Muscle of leg (tissue), 3 donors: ENCODE measurements at regions not wholly inside any gene's neighbourhood (a gene's known extent, or its start where the extent isn't known, plus 50 kb on each side); places are given as distances from the start of the nearest gene placed in this dataset.

Source experiments
- DNase-seq: peaks from one replicate; pipeline ENCODE4 v3.0.0; 2013
- H3K27ac ChIP-seq: one replicate; pipeline ENCODE4 v1.5.1; 2013; ENCODE audit warnings: mild to moderate bottlenecking, low read length, control low read depth
- H3K27me3 ChIP-seq: one replicate; pipeline ENCODE4 v1.6.1; 2013; ENCODE audit warnings: low read length; ENCODE audit not compliant: control insufficient read depth, insufficient read depth
- H3K36me3 ChIP-seq: one replicate; pipeline ENCODE4 v1.6.1; 2013; ENCODE audit warnings: low read length; ENCODE audit not compliant: control insufficient read depth, insufficient read depth
- H3K4me1 ChIP-seq: one replicate; pipeline ENCODE4 v1.6.1; 2013; ENCODE audit warnings: low read length; ENCODE audit not compliant: control insufficient read depth, insufficient read depth
- H3K4me3 ChIP-seq: one replicate; pipeline ENCODE4 v1.5.1; 2013; ENCODE audit warnings: low read length, control low read depth
- H3K9me3 ChIP-seq: replicated peaks from 2 replicates; pipeline ENCODE4 v1.6.1; 2013; ENCODE audit warnings: low read depth, low read length; ENCODE audit not compliant: control insufficient read depth
- WGBS: methylation state at CpG from one replicate; pipeline ENCODE4 v1.1.5; 2013; ENCODE audit warnings: missing lambda C conversion rate; ENCODE audit not compliant: insufficient coverage; 5-methylcytosine and 5-hydroxymethylcytosine counted together

DNA sequence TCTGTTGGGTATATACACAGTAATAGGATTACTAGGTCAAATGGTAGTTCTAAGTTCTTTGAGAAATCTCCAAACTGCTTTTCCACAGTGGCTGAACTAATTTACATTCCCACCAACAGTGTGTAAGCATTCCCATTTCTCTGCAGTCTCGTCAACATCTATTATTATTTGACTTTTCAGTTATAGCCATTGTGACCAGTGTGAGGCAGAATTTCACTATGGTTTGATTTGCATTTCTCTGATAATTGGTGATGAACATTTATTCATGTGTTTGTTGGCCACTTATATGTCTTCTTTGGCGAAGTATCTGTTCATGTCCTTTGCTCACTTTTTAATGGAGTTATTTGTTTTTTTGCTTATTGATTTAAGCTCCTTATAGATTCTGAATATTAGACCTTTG lies 596.2 kb upstream of the DAB2 start:
- Histone ChIP-seq H3K4me3 (no peak overlapping the region), H3K4me1 (no peaks in the 10 kb centered on the region), H3K36me3 (no peaks in the 10 kb centered on the region), H3K9me3 (no peaks in the 10 kb centered on the region), H3K27ac (no peak overlapping the region), H3K27me3 (no peaks in the 10 kb centered on the region)
- no peak for DNase-seq
- no CpG with 5 or more reads among the region's 2 CpGs for whole genome bisulfite sequencing

DNA sequence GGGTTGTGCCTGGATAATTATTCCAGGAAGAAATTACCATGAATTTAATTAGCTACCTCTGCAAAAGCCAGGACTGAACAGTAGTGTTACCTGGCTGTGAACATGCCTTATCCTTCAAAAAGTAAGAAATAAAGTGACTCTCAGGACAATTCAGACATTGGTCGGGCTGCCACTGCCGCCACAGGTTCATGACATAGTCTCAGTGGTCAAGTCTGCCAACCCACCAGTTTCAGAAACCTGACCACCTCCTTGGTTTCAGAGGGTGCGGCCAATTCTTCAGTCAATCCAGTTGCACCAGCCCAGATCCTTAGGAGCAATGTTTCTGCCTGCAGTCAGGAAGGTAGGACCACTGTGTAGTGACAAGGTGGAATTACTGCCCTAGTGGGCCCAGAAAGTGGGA lies 593.1 kb upstream of the DAB2 start:
- no peaks in the 10 kb centered on the region for H3K36me3 ChIP-seq
- no peak overlapping the region for H3K4me3 ChIP-seq
- no peaks in the 10 kb centered on the region for H3K9me3 ChIP-seq
- DNase-seq: no peak
- no peak overlapping the region for H3K27ac ChIP-seq
- H3K27me3 ChIP-seq: no peaks in the 10 kb centered on the region
- no peaks in the 10 kb centered on the region for H3K4me1 ChIP-seq
- 93% methylated on average over 3 of the region's 3 CpGs for WGBS

DNA sequence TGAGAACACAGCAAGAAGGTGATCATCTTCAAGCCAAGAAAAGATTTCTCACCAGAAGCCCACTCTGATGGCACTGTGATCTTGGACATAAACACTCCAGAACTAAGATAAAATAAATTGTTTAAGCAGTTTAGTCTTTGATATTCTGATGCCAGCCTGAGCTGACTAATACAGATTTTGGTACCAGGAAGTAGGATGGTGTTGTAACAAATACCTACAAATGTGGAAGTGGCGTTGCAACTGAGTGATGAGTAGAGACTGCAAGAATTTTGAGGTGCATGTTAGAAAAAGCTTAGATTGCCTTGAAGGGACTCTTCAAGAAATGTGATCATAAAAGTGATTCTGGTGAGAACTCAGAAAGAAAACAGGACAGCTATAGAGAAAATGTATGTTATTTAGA lies 592.4 kb upstream of the DAB2 start:
- Histone ChIP-seq H3K27me3 (no peaks in the 10 kb centered on the region), H3K4me1 (no peaks in the 10 kb centered on the region), H3K9me3 (no peaks in the 10 kb centered on the region), H3K36me3 (no peaks in the 10 kb centered on the region), H3K4me3 (no peak overlapping the region), H3K27ac (no peak overlapping the region)
- no peak for DNase-seq
- 100% methylated on average over 1 of the region's 1 CpG for WGBS

DNA sequence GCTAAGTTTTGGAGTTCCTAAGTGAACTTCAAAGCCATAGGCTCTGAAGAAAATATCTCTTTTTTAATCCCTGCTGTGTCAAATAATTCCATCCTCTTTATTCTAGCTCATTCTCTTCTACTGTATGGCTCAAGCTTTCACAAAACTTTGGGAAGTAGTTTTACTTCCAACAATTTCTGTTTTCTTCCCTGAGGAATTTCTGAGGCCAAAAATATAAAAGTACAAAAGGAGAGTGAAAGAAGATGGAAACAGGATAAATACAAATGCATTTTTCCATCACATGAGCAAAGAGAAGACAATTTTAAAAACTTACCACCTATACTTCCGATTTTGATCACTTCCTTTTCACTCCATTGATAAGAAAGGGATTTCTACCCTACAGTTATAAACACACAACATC lies 585.7 kb upstream of the DAB2 start:
- peak; percentile 92 for DNase-seq
- Histone ChIP-seq H3K27ac (peak overlapping the region; percentile 51), H3K4me3 (no peak overlapping the region), H3K4me1 (no peaks in the 10 kb centered on the region), H3K27me3 (no peaks in the 10 kb centered on the region), H3K9me3 (peaks cover 2% of the 10 kb centered on the region), H3K36me3 (no peaks in the 10 kb centered on the region)
- WGBS: no CpG with 5 or more reads among the region's 1 CpG

DNA sequence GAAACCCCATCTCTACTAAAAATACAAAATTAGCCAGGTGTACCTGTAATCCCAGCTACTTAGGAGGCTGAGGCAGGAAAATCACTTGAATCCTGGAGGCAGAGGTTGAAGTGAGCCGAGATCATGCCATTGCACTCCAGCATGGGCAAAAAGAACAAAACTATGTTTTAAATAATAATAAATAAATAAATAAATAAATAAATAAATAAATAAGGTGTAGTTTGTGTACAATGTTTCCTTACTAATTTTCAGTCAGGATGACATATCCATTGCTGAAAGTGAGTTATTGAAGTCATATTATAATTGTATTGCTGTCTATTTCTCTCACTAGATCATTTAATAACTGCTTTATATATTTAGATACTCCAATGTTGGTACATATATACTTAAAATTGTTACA lies 581.5 kb upstream of the DAB2 start:
- H3K4me3 ChIP-seq: no peak overlapping the region
- no peaks in the 10 kb centered on the region for H3K4me1 ChIP-seq
- no CpG with 5 or more reads among the region's 1 CpG for WGBS
- H3K36me3 ChIP-seq: no peaks in the 10 kb centered on the region
- H3K9me3 ChIP-seq: peaks cover 2% of the 10 kb centered on the region
- no peak for DNase-seq
- H3K27me3 ChIP-seq: no peaks in the 10 kb centered on the region
- H3K27ac ChIP-seq: no peak overlapping the region

DNA sequence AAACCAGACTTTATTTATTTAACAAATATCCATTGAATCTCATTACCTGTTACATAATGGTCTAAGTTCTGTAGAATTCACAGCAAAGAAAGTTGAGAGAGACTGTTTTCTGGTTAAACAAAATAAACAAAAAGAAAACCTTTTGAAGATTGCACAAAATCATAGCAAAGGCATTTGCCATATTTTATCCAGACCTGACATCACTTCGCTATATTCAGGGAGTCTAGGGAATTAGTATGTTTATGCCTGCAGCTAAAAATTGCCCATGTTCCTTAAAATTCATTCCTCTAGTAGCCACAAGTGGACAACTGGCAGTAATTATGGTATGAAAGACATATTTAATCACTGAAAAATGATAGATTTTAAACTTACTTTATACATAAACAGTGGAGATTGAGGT lies 577.0 kb upstream of the DAB2 start:
- Histone ChIP-seq H3K9me3 (no peaks in the 10 kb centered on the region), H3K27me3 (no peaks in the 10 kb centered on the region), H3K36me3 (no peaks in the 10 kb centered on the region), H3K4me1 (no peaks in the 10 kb centered on the region), H3K27ac (no peak overlapping the region), H3K4me3 (no peak overlapping the region)
- WGBS: no CpG with 5 or more reads among the region's 1 CpG
- DNase-seq: no peak

DNA sequence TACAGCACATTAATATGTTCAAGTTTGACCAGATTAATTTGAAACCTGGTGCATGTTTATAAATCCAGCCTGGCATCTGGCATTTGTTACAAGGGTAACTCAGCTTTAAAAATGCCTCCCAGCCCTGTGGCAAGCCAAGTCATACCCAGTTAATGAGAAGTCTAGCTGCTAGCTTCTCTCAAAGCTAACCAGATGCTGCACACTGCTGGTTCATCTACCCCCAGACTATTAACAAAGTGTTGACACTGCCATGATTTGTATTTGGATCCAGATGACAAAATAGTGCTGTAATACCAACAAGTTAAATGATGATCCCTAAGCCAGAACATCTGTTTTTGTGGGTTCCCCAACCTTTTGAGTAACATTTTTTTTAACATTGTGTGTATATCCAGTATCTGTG lies 573.7 kb upstream of the DAB2 start:
- DNase-seq: no peak
- H3K9me3 ChIP-seq: no peaks in the 10 kb centered on the region
- no peaks in the 10 kb centered on the region for H3K36me3 ChIP-seq
- H3K27ac ChIP-seq: no peak overlapping the region
- no peaks in the 10 kb centered on the region for H3K27me3 ChIP-seq
- no peak overlapping the region for H3K4me3 ChIP-seq
- no peaks in the 10 kb centered on the region for H3K4me1 ChIP-seq

DNA sequence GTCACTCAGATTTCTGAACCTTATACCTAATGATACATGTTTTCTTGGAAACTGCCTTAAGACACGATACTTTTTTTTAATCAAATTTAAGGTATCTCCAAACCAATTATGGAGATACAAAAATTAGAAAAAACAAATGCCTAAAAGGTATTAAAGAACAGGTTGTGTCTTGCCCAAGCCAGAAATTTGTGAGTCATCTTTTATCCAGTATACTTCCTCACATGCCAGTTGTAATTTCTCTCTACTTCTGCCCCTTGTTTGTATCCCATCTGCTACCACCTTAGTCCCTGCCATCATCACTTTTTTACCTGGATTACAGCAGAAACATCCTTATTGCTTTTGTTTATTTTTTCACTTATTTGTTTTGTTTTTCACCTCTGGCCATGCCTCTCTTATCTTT lies 571.2 kb upstream of the DAB2 start:
- no CpG with 5 or more reads among the region's 1 CpG for WGBS

DNA sequence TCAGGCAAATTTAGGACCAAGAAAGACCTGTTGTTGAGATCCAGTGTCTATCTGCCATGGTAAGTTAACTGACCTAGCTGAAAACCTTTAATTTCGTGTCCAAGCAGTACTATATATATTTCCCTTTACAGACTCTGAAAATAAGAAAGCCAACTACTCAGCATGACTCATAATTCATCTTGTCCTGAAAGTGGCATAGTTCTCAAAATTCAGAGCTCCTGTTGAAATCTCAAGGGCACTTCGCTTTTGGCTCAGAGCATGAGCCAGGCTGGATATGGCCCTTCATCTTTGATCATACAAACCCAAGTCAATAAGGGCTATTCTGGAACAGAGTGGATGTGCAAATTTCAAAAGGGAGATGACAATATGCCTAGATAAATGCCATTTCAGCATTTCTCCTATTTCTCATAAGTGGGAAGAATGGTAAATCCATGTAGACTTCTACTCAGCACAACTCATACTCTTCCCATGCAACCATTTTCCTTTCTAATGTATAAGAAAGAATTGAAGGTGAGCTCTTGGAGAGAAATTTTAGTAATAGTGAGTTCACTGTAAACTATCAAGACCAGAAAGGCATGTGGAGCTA lies 567.9 kb upstream of the DAB2 start:
- no peaks in the 10 kb centered on the region for H3K27me3 ChIP-seq
- WGBS: 55% methylated on average over 1 of the region's 2 CpGs
- H3K4me3 ChIP-seq: no peak overlapping the region
- H3K4me1 ChIP-seq: no peaks in the 10 kb centered on the region
- H3K9me3 ChIP-seq: no peaks in the 10 kb centered on the region
- DNase-seq: no peak
- no peak overlapping the region for H3K27ac ChIP-seq
- no peaks in the 10 kb centered on the region for H3K36me3 ChIP-seq

More for the DNA sequence above, 571.2 kb upstream of the DAB2 start:
- no peak for DNase-seq
- Histone ChIP-seq H3K4me1 (no peaks in the 10 kb centered on the region), H3K36me3 (no peaks in the 10 kb centered on the region), H3K4me3 (no peak overlapping the region), H3K27me3 (no peaks in the 10 kb centered on the region), H3K9me3 (no peaks in the 10 kb centered on the region), H3K27ac (no peak overlapping the region)

DNA sequence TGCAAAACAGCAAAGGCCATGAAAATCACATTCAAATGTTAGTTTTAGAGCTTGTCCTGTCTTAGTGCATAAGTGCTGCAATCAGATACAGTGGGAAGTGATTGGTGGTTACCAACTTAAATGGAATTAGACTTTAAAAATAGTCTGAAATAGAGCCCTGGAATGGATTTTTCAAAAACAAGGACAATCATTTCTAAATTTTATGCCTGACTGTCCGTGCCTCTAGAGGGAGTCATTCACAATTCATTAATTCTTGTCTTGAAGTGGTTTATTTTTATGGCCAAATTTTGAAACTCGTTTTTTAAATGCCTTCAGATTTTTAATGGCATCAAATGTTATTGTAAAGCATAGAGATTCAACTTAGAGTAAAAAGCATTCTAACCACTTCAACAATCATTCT lies 561.8 kb upstream of the DAB2 start:
- peaks cover 2% of the 10 kb centered on the region for H3K9me3 ChIP-seq
- H3K36me3 ChIP-seq: no peaks in the 10 kb centered on the region
- H3K4me1 ChIP-seq: no peaks in the 10 kb centered on the region
- DNase-seq: no peak
- H3K27ac ChIP-seq: no peak overlapping the region
- no CpG with 5 or more reads among the region's 2 CpGs for WGBS
- H3K4me3 ChIP-seq: no peak overlapping the region
- H3K27me3 ChIP-seq: no peaks in the 10 kb centered on the region

DNA sequence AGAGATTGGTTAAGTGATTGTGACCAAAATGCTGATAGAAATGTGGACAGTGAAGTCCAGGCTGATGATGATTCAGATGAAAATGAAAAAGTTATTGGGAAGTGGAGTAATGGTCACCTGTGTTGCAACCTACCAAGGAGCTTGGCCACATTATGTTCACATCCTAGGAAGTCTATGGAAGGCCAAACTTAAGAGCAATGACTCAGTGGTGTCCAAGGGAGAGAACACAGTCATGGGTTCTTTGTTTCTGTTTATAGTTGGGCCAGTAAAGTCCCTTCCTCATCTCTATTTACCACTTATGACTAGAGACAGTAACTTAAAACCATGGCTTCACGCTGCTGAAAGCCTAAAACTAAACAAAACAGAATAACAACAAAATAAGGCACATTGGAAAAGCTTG lies 555.3 kb upstream of the DAB2 start:
- WGBS: no CpG with 5 or more reads among the region's 1 CpG
- H3K4me3 ChIP-seq: no peak overlapping the region
- no peak for DNase-seq
- H3K36me3 ChIP-seq: no peaks in the 10 kb centered on the region
- peaks cover 2% of the 10 kb centered on the region for H3K9me3 ChIP-seq
- H3K27ac ChIP-seq: no peak overlapping the region
- no peaks in the 10 kb centered on the region for H3K4me1 ChIP-seq
- H3K27me3 ChIP-seq: no peaks in the 10 kb centered on the region
